Mesothelial cell of epicardium (in vitro differentiated cells): ENCODE measurements at regions not wholly inside any gene's neighbourhood (a gene's known extent, or its start where the extent isn't known, plus 50 kb on each side); places are given as distances from the start of the nearest gene placed in this dataset.

ENCODE experiments used
- DNase-seq, 2 experiments: peaks; one replicate each; pipeline ENCODE4 v3.0.0; 2021; ENCODE audit warnings: low spot score in 2 of 2; ENCODE audit not compliant: unreplicated experiment in 2 of 2
- H3K27ac Mint-ChIP-seq: 2 replicates; pipeline ENCODE4 v1.8.0; 2021; ENCODE audit warnings: mixed read lengths
- H3K27me3 Mint-ChIP-seq: 2 replicates; pipeline ENCODE4 v1.8.0; 2021; ENCODE audit warnings: low read depth, mixed read lengths
- H3K36me3 Mint-ChIP-seq: 2 replicates; pipeline ENCODE4 v1.8.0; 2021; ENCODE audit warnings: mixed read lengths
- H3K4me1 Mint-ChIP-seq: 2 replicates; pipeline ENCODE4 v1.8.0; 2021; ENCODE audit warnings: mixed read lengths
- H3K4me3 Mint-ChIP-seq: 2 replicates; pipeline ENCODE4 v1.8.0; 2021; ENCODE audit warnings: mild to moderate bottlenecking, moderate library complexity, mixed read lengths
- H3K9me3 Mint-ChIP-seq: 2 replicates; pipeline ENCODE4 v1.8.0; 2021; ENCODE audit warnings: mixed read lengths
- TF ChIP-seq, protein P1 (sequence below): fragments of 200-600 bp; sonication (generic); IDR thresholded peaks from one replicate; pipeline ENCODE4 v1.5.0; 2021; ENCODE audit warnings: antibody characterized with exemption; ENCODE audit not compliant: unreplicated experiment

DNA sequence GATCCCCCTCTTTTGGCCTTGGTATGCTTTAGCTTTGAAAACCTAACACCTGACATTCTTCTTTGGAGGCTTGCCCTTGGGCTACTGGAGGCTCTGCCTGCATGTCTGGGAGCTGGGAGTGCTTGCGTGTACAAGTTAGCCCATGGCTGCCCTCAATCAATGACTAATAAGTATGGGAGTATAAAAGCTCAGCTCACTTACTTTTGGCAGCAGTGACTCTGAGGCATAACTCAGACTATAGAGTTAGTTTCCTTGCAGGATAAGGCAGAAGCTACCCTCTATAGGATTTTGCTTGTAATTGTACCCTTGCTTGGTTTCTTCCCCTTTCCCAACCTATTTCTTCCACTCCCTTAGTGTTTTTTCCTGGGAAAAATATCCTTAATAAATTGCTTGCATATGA, 247.9 kb downstream of the PPP1R2C start:
- no peaks in the 10 kb centered on the region for H3K27me3 Mint-ChIP-seq
- no peak overlapping the region for H3K27ac Mint-ChIP-seq
- no peak for DNase-seq
- H3K4me1 Mint-ChIP-seq, result peaks cover 12% of the 10 kb centered on the region
- H3K36me3 Mint-ChIP-seq, result no peaks in the 10 kb centered on the region
- TF ChIP-seq, protein P1, sequence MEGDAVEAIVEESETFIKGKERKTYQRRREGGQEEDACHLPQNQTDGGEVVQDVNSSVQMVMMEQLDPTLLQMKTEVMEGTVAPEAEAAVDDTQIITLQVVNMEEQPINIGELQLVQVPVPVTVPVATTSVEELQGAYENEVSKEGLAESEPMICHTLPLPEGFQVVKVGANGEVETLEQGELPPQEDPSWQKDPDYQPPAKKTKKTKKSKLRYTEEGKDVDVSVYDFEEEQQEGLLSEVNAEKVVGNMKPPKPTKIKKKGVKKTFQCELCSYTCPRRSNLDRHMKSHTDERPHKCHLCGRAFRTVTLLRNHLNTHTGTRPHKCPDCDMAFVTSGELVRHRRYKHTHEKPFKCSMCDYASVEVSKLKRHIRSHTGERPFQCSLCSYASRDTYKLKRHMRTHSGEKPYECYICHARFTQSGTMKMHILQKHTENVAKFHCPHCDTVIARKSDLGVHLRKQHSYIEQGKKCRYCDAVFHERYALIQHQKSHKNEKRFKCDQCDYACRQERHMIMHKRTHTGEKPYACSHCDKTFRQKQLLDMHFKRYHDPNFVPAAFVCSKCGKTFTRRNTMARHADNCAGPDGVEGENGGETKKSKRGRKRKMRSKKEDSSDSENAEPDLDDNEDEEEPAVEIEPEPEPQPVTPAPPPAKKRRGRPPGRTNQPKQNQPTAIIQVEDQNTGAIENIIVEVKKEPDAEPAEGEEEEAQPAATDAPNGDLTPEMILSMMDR, result no peak
- no peak overlapping the region for H3K4me3 Mint-ChIP-seq
- peaks cover 16% of the 10 kb centered on the region for H3K9me3 Mint-ChIP-seq

DNA sequence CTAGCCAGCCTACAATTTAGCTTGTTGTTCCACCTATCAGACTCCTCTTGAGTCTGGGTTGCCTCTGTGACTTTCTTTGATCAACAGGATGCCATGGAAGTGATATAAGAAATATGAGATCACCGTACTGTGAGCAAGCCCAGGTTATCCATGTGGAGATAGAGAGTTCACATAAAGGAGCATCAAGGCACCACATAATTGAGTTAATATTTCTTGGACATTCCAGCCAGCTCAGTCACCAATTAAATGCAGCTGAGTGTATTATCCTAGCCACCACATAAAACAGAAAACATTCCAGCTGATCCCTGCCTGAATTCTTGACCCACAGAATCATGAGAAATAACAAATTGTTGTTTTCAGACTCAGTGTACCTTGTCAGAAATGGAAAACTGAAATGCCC, 253.6 kb downstream of the PPP1R2C start:
- Mint-ChIP-seq H3K27me3 (no peaks in the 10 kb centered on the region), H3K36me3 (no peaks in the 10 kb centered on the region), H3K4me3 (no peak overlapping the region), H3K4me1 (peaks cover 15% of the 10 kb centered on the region), H3K27ac (no peak overlapping the region), H3K9me3 (peaks cover 11% of the 10 kb centered on the region)
- DNase-seq, result no peak
- TF ChIP-seq, protein P1, result no peak

DNA sequence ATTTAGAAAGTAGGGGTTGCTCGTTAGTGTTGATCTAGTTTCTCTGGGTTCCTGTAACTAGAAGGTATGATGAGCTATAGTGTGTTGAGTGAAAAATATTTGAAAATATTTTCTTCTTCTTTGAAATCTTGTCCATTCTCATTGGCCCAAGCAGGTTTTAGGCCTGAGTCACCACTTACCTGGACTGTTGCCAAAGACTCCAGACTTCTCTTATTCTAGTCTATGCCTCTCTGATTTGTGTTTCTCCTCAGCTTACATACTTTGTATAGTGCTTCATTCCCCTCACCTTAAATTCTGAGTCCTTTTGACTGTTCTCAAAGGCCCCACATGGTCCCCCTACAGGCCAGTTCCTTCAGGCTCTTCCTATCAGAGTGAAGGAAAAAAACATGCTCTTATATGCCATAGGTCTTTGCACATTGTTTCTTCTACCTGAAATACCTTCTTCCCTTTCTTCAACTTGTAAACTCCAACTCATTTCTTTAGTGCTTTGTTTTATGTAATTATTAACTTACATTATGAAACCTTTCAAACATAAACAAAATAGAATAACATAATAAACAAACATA, 258.2 kb downstream of the PPP1R2C start:
- Mint-ChIP-seq H3K4me3 (no peak overlapping the region), H3K36me3 (no peaks in the 10 kb centered on the region)
- DNase-seq, result no peak

DNA sequence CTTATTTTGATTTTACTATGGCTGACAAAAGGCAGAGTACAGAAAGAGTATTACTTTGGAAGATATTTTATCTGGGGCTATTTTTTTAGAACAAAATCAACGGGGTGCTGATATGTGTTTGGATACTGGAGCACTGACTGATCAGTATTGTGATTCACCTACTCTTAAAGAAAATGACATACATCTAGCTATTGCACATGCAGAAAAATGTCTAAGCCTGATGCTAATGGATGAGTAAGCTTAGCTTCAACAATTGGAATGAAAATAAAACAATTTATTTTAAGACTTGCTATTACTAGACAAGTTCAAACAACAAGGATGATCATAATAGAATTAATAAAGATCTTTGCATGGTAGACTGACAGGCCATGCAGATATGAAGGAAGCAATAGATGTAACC, 262.0 kb downstream of the PPP1R2C start:
- Mint-ChIP-seq H3K4me3 (no peak overlapping the region), H3K9me3 (peaks cover 38% of the 10 kb centered on the region)

More for the DNA sequence above, 258.2 kb downstream of the PPP1R2C start:
- Mint-ChIP-seq H3K4me1 (peaks cover 16% of the 10 kb centered on the region), H3K9me3 (peaks cover 12% of the 10 kb centered on the region), H3K27ac (no peak overlapping the region), H3K27me3 (no peaks in the 10 kb centered on the region)
- TF ChIP-seq, protein P1, result no peak

DNA sequence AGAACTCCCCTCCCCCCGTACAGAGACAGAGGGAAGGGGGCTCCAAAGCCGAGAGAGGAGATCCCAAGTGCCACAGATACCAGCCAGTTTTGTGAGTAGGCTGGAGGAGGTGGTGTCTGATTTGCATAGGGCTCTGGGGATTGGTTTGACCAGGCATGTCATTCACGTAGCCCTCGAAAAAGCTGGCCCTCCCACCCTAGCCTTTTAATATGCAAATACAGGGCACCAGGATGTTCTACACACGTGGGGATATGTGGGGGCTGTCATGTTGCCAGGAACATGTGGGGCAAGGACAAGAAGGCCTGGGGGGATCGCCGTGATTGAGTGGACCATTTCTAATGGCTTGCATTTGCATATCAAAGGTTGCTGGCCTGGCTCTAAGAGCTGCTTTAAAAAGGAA, 272.9 kb downstream of the PPP1R2C start:
- TF ChIP-seq, protein P1, result no peak
- Mint-ChIP-seq H3K36me3 (peaks cover 2% of the 10 kb centered on the region), H3K4me3 (no peak overlapping the region), H3K27ac (no peak overlapping the region), H3K9me3 (peaks cover 26% of the 10 kb centered on the region), H3K27me3 (no peaks in the 10 kb centered on the region), H3K4me1 (no peaks in the 10 kb centered on the region)
- DNase-seq, result no peak

More for the DNA sequence above, 262.0 kb downstream of the PPP1R2C start:
- Mint-ChIP-seq H3K4me1 (peaks cover 7% of the 10 kb centered on the region), H3K27me3 (no peaks in the 10 kb centered on the region), H3K27ac (no peak overlapping the region), H3K36me3 (no peaks in the 10 kb centered on the region)
- no peak for DNase-seq
- TF ChIP-seq, protein P1, result no peak

DNA sequence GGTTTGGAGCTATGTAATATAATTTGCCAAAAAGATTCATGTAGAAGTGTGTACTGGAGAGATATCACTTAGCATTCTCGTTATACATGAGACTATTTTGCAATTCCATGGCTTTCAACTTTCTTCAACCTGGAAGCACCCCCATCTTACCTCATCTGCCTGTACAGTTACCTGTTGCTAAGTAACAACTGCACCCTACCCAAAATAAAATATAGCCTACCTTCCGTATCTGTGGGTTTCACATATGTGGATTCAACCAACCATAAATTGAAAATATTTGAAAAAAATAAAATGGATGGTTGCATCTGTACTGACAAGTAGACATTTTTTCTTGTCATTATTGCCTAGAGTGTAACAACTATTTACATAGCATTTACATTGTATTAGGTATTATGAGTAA, 278.3 kb downstream of the PPP1R2C start:
- DNase-seq, result no peak
- TF ChIP-seq, protein P1, result no peak
- Mint-ChIP-seq H3K9me3 (peaks cover 6% of the 10 kb centered on the region), H3K4me3 (no peak overlapping the region), H3K27me3 (no peaks in the 10 kb centered on the region), H3K4me1 (no peaks in the 10 kb centered on the region), H3K36me3 (no peaks in the 10 kb centered on the region), H3K27ac (no peak overlapping the region)
